WTC11 (cell line): ENCODE measurements at regions not wholly inside any gene's neighbourhood (a gene's known extent, or its start where the extent isn't known, plus 50 kb on each side); places are given as distances from the start of the nearest gene placed in this dataset.

Experiments used
- FOXJ3 ChIP-seq: sonication (generic); formaldehyde crosslinking; IDR thresholded peaks from 2 replicates; pipeline ENCODE4 v1.9.0; 2021; ENCODE audit warnings: missing genetic modification reagents, mild to moderate bottlenecking, borderline replicate concordance
- MYBL2 ChIP-seq: sonication (generic); formaldehyde crosslinking; IDR thresholded peaks from 2 replicates; pipeline ENCODE4 v1.8.1; 2023; ENCODE audit warnings: mild to moderate bottlenecking, moderate library complexity, missing genetic modification reagents
- ZNF263 ChIP-seq: sonication (generic); formaldehyde crosslinking; IDR thresholded peaks from 2 replicates; pipeline ENCODE4 v1.8.1; 2022; ENCODE audit warnings: low read depth, mild to moderate bottlenecking, moderate library complexity, missing genetic modification reagents
- ZNF416 ChIP-seq: fragments of 250-450 bp; sonication (Bioruptor Pico); IDR thresholded peaks from 2 replicates; pipeline ENCODE4 v1.9.0; 2021; ENCODE audit warnings: mild to moderate bottlenecking, inconsistent platforms
- TF ChIP-seq, protein P1 (sequence below): sonication (generic); formaldehyde crosslinking; IDR thresholded peaks from 2 replicates; pipeline ENCODE4 v1.8.1; 2023; ENCODE audit warnings: mild to moderate bottlenecking, missing genetic modification reagents, moderate library complexity
- TF ChIP-seq, protein P2 (sequence below): fragments of 200-600 bp; IDR thresholded peaks from 2 replicates; pipeline ENCODE4 v1.8.0; 2022; ENCODE audit warnings: antibody characterized with exemption

DNA sequence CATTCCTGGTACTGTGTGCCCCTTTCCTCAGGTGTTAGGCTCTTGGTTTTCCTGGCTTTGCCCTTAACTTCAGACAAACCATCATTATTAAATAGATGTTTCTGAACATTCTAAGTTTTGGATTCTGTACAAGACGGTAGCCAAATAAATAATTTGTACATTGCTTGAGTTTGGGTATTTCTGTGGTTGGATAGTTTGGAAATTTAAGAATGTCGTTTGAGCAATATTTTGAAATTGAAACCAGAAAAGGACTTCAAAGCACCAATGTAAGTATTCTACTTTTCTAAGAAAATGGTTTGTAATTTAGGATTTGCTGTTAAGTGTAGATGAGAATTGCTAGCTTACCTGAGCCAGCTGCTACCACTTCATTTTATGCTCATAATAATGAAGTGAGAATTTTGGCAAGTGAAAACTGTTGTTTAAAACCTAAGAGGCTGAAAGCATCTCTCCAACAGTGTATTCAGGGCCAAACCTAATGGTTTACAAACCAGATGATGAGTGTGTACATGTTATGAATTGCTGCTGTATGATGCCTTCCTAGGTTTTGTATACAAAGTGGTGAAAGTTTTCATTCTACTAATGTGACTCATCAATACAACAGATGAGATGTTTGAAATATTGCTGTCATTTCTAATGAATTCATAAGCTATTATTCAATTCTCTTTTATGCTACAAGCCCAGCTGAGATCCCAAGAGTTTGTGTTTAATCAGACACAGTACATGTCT, 181.5 kb upstream of the PRKD1 start:
- no peak for TF ChIP-seq FOXJ3 (CRISPR knock-in tag)
- TF ChIP-seq ZNF416 (CRISPR knock-in tag): no peak
- TF ChIP-seq MYBL2: no peak
- no peak for TF ChIP-seq ZNF263 (CRISPR knock-in tag)
- TF ChIP-seq, protein P1, sequence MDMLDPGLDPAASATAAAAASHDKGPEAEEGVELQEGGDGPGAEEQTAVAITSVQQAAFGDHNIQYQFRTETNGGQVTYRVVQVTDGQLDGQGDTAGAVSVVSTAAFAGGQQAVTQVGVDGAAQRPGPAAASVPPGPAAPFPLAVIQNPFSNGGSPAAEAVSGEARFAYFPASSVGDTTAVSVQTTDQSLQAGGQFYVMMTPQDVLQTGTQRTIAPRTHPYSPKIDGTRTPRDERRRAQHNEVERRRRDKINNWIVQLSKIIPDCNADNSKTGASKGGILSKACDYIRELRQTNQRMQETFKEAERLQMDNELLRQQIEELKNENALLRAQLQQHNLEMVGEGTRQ: no peak
- TF ChIP-seq, protein P2, sequence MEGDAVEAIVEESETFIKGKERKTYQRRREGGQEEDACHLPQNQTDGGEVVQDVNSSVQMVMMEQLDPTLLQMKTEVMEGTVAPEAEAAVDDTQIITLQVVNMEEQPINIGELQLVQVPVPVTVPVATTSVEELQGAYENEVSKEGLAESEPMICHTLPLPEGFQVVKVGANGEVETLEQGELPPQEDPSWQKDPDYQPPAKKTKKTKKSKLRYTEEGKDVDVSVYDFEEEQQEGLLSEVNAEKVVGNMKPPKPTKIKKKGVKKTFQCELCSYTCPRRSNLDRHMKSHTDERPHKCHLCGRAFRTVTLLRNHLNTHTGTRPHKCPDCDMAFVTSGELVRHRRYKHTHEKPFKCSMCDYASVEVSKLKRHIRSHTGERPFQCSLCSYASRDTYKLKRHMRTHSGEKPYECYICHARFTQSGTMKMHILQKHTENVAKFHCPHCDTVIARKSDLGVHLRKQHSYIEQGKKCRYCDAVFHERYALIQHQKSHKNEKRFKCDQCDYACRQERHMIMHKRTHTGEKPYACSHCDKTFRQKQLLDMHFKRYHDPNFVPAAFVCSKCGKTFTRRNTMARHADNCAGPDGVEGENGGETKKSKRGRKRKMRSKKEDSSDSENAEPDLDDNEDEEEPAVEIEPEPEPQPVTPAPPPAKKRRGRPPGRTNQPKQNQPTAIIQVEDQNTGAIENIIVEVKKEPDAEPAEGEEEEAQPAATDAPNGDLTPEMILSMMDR: no peak
